ENCODE measurements at regions not wholly inside any gene's neighbourhood (a gene's known extent, or its start where the extent isn't known, plus 50 kb on each side); places are given as distances from the start of the nearest gene placed in this dataset.

GRCh38 chr20:11124849-11125505 is 451.2 kb upstream of the JAG1 start:
- Histone ChIP-seq H3K4me3 (no peak overlapping the region), H3K27ac (ENCODE audit: low read depth) (no peak overlapping the region), H2AFZ (0 out of 2 replicates have a peak overlapping the region, but pooled peaks have one; percentile 23), H3K27me3 (ENCODE audit: insufficient read depth) (no peaks in the 10 kb centered on the region), H3K4me1 (ENCODE audit: insufficient read depth) (no peaks in the 10 kb centered on the region), H3K9me2 (ENCODE audit: insufficient read depth) (no peaks in the 10 kb centered on the region), H4K20me1 (replicated peaks; ENCODE audit: insufficient read depth) (no peaks in the 10 kb centered on the region), H3K36me3 (ENCODE audit: insufficient read depth) (no peaks in the 10 kb centered on the region), H3F3A (replicated peaks; ENCODE audit: low read depth) (no peaks in the 10 kb centered on the region), H3K4me2 (no peak overlapping the region), H3K79me2 (replicated peaks; ENCODE audit: insufficient read depth) (no peaks in the 10 kb centered on the region)
- no peak for ATAC-seq
- TF ChIP-seq, protein P1, sequence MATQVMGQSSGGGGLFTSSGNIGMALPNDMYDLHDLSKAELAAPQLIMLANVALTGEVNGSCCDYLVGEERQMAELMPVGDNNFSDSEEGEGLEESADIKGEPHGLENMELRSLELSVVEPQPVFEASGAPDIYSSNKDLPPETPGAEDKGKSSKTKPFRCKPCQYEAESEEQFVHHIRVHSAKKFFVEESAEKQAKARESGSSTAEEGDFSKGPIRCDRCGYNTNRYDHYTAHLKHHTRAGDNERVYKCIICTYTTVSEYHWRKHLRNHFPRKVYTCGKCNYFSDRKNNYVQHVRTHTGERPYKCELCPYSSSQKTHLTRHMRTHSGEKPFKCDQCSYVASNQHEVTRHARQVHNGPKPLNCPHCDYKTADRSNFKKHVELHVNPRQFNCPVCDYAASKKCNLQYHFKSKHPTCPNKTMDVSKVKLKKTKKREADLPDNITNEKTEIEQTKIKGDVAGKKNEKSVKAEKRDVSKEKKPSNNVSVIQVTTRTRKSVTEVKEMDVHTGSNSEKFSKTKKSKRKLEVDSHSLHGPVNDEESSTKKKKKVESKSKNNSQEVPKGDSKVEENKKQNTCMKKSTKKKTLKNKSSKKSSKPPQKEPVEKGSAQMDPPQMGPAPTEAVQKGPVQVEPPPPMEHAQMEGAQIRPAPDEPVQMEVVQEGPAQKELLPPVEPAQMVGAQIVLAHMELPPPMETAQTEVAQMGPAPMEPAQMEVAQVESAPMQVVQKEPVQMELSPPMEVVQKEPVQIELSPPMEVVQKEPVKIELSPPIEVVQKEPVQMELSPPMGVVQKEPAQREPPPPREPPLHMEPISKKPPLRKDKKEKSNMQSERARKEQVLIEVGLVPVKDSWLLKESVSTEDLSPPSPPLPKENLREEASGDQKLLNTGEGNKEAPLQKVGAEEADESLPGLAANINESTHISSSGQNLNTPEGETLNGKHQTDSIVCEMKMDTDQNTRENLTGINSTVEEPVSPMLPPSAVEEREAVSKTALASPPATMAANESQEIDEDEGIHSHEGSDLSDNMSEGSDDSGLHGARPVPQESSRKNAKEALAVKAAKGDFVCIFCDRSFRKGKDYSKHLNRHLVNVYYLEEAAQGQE (IDR thresholded peaks at IDR 0.05; ENCODE audit: unreplicated experiment), result no peak
- no peak for TF ChIP-seq CTCF (conservative IDR thresholded peaks at IDR 0.05; ENCODE audit: low read depth in 2 of 2)
- TF ChIP-seq EZH2phosphoT487 (IDR thresholded peaks at IDR 0.05; ENCODE audit: unreplicated experiment), result no peak
- no peak for TF ChIP-seq ZNF331 (CRISPR knock-in tag; IDR thresholded peaks at IDR 0.05; ENCODE audit: low read depth)
- no peak for TF ChIP-seq NANOG (IDR thresholded peaks at IDR 0.05; ENCODE audit: borderline replicate concordance)
- no peak for TF ChIP-seq ZNF114 (CRISPR knock-in tag; IDR thresholded peaks at IDR 0.05)
- no peak for TF ChIP-seq POLR2AphosphoS5 (IDR thresholded peaks at IDR 0.05; ENCODE audit: low read depth)
- no peak for TF ChIP-seq STAT1 (IDR thresholded peaks at IDR 0.05; ENCODE audit: unreplicated experiment)
- TF ChIP-seq ZNF462 (CRISPR knock-in tag; IDR thresholded peaks at IDR 0.05), result no peak
- TF ChIP-seq, protein P2, sequence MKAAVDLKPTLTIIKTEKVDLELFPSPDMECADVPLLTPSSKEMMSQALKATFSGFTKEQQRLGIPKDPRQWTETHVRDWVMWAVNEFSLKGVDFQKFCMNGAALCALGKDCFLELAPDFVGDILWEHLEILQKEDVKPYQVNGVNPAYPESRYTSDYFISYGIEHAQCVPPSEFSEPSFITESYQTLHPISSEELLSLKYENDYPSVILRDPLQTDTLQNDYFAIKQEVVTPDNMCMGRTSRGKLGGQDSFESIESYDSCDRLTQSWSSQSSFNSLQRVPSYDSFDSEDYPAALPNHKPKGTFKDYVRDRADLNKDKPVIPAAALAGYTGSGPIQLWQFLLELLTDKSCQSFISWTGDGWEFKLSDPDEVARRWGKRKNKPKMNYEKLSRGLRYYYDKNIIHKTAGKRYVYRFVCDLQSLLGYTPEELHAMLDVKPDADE (IDR thresholded peaks at IDR 0.05), result no peak
- no peak for TF ChIP-seq JUNB (IDR thresholded peaks at IDR 0.05; ENCODE audit: unreplicated experiment)
- TF ChIP-seq CREB1 (CRISPR knock-in tag; IDR thresholded peaks at IDR 0.05; ENCODE audit: low read depth), result no peak
- TF ChIP-seq EZH2 (IDR thresholded peaks at IDR 0.05; ENCODE audit: low read depth, unreplicated experiment), result no peak
- peaks cover under 1% of the 10 kb centered on the region for H3K27me3 Mint-ChIP-seq (ENCODE audit: insufficient read depth, low read depth, poor library complexity)
- no peak overlapping the region for H3K4me3 Mint-ChIP-seq
- no peaks in the 10 kb centered on the region for H3K36me3 Mint-ChIP-seq (ENCODE audit: low read depth)
- H3K27ac Mint-ChIP-seq, result no peak overlapping the region
- no peaks in the 10 kb centered on the region for H3K9me3 Mint-ChIP-seq
- no peak for DNase-seq (ENCODE audit: low spot score)
- H3K4me1 Mint-ChIP-seq, result no peaks in the 10 kb centered on the region

All from GM23338 (cell line).